NCI-H2107 treated with DMSO at 0.1 percent for 48 hours (cell line): ENCODE measurements at regions not wholly inside any gene's neighbourhood (a gene's known extent, or its start where the extent isn't known, plus 50 kb on each side); places are given as distances from the start of the nearest gene placed in this dataset.

Source experiments
- DNase-seq: peaks from one replicate; lab custom pipeline; 2025; ENCODE audit not compliant: unreplicated experiment; lab: John Stamatoyannopoulos, UW

DNA sequence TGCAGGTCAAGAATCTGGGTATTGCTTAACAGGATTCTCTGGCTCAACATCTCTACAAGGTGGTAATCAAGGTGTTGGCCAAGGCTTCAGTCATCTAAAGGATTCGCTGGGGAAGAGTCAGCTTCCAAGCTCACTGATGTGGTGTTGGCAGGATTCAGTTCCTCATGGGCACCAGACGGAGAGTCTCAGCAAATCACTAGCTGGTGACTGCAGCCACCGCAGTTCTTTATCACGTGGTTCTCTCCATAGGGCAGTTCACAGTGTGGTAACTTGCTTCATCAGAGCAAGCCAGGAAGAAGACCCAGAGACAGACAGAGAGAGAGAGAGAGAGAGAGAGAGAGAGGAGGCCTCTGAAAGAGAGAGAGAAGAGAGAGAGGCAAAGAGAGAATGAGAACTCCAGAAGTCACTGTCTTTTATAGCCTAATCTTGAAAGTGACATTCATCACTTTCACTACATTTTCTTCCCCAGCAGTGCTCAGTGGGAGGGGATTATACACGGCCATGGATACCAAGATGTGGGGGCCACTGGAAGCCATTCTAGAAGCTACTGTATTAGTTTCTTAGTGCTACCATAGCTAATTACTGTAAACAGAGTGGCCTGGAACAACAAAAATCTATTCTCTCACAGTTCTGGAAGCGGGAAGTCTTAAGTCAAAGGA is 109.2 kb upstream of the SMIM23 start:
- no peak for DNase-seq

DNA sequence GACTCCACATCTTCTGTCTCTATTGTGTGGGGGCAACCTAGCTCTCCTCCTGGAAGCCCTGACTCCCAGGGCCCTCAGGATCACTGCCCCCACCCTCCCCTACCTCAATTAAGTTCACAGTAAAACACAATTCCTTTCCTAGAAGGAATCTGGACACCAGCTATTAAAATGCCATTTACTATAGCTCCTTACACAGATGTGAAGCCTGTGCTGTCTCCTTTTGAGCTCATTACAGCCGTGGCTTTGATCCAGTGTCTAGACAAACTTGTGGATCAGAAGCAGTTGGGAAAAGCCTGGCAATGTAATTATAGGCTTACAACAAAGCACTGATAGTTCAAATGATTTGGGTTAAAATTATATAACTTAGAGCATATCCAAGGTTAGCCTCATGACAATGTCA is 107.0 kb upstream of the SMIM23 start:
- DNase-seq = no peak

DNA sequence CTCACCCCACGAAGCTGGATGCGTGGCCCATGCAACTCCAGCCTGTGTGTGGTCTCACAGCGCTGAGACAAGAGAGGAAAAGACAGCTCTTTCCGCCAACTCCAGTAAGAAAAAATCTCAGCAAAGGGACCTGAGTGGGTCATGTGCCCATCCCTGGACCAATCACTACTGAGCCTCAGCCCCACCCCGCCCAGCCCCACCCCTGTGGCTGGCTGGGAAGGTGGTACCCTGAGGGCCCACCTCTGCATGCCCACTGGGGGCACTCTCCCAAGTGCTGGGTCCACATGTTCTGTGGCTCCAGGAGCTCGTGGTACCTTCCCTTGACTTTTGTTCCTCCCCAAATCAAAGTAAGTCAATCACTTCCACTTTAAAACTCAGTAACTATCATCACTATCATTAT is 105.1 kb upstream of the SMIM23 start:
- no peak for DNase-seq

DNA sequence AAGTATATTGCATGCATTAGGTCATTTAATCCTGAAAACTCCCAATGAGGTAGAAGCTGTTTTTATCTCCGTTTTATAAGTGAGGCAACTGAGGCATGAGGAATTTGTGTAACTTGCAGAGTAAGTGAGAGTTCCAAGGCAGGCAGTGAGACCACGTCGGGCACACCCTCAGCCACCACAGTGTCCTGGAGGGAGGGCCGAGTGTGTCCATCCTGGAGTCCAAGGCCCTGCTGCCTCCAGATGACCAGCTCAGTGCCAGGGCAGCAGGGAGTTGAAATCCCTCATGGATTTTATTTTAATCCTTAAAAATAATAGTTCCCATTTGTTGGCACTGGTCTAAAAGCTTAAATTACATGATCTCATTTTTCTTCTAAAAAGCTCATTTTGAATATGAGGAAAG is 104.6 kb upstream of the SMIM23 start:
- no peak for DNase-seq

DNA sequence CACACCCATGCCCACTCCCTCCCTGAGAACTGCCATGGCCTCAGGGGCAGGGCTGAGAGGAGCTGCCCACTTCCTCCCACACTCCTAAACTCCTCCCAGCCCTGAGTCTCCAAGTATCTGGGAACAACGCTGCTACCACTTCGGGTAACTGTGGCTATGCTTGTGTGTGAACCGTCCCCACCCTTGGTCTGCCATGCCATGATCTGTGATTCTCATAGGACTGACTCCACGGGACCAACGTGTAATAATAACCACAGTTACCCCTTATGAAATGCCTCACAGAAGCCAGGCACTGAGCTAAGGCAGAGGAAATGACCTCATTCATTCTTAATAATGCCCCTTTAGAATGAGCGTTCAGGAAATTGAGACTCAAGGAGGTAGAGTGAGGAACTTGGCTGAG is 103.9 kb upstream of the SMIM23 start:
- no peak for DNase-seq

DNA sequence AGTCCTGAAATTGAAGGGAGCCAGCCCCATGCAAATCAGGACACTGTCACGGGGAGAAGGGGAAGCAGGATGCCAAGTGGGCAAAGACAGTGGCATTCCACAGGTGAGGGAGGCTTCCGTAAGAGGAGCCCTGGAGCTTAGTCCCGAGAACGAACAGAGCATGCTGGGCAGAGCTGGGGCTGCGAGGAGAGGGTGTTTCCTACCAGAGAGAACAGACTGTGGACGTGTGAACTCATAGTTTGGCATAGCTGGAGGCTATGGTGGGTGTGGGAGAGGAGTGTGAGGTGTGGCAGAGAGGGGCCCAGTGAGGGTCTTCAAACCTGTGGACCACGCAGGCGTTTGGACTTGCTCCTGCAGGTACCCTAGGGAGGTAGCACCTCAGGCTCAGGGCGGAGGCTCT is 102.8 kb upstream of the SMIM23 start:
- no peak for DNase-seq

DNA sequence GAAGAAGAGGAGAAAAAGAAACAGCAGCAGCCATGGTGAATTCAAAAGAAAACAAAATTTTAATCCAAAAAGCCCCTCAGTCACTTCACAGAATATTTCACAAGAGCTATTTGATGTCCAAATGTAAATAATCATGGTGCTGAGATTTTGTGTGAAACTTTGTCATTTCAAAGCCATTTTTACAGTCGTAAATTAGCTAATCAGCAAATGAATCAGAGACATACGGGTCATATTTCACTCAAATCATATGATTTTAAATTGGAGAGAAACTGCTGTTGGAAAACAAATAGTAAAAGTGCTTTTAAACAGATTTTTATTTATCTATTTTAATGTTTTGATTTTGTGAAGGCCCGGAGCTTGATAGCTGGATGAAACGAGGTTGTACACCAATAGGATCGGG is 101.4 kb upstream of the SMIM23 start:
- no peak for DNase-seq

DNA sequence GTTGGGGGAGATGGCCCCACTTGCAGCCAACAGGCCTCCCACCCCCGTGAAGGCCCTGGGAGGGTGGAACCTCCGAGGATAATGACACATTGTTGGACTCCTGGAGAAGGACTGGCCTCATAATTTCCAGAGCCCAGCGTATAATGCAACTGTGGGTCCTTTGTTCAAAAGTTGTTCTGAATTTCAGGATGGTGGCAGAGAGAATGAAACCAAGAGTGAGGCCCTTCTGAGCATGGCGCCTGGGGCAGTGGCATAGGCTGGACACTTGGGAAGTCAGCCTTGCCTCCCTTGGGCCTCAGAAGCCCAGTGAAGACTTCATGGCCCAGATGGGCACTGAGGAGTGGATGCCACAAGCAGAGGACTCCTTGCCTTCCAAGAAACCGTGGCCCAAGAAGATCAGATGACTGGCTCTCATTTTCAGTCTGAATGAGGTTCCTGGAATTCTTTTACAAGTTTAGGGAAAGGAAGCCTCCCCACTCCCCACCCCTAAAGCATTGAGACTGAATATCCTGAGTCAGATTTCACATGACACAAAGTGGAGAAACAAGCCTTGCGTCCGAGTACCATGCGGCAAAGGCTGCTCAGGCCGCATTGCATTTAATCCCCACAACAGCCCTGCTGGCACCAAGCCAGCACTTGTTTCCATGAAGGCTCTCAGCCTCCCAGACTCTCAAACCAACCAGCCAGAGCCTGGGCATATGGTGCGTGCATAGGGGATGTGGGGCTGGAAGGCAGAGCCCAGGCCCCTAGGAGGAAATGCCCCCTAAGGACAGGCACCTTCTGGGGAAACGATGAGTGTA is 96.7 kb upstream of the SMIM23 start:
- DNase-seq = no peak

DNA sequence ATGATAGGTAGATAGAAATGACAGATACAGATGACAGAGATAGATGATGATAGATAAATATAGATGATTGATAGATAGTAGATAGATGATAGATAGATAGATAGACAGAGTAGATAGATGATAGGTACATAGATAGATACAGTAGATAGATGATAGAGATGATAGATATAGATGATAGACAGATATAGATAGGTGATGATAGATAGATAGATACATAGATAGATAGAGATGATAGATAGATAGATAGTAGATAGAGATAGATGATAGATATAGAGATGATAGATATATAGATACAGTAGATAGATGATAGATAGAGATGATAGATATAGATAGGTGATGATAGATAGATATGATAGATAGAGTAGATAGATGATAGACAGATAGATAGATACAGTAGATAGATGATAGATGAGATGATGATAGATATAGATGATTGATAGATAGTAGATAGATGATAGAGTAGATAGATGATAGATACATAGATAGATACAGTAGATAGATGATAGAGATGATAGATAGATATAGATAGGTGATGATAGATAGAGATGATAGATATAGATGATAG is 95.7 kb upstream of the SMIM23 start:
- no peak for DNase-seq

DNA sequence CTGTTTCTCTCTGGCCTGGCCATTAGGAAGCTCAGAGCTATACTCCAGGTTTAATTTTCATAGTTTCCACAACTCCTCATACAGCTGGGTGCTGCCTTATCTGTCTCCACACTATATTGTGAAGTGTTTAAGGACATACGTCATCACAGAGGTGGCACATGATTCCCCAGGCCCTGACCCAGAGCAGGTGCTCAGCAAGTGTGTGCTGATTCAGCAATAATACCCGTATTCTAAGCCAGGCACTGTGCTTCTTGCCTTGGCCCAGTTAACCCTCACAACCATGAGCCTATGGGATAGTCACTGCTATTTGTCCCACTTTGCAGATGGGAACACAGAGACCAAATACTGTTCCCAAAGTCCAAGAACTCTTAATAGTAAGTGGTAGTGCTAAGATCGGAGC is 93.5 kb upstream of the SMIM23 start:
- no peak for DNase-seq

DNA sequence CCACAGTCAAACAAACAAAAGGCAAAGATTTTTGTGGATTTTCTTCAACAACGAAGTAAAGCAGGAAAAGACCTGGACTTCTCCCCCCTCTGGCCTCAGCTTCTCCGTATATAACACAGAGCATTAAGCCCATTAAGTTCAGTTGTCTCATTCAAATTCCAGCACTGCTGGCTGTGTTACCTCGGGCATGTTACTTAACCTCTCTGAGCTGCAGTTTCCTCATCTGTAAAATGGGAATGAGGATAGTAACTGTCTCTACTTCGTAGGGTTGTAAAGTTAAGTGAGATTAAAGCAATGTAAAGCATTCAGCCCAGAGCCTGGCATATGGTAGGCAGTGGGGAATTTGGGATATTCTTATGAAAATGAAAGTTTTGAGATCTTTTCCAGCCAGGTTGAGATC is 92.7 kb upstream of the SMIM23 start:
- no peak for DNase-seq

DNA sequence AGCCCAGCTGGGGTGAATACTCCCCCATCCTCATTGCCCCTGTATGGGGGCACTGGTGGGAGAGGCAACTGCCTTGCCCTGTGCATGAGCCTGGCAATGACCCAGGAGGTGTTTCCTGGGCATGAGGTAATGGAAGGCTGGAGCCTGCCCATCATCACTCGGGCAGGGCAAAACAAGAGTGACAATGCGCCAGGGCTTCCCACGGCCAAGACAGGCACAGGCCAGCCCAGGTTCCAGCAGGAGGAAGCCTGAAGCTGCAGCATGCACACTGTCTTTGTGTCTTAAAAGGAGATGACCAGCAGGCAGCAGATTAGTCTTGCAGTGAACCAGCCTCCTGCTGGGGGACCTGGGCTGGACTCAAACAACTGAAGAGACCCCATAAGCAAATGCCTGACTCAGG is 92.2 kb upstream of the SMIM23 start:
- DNase-seq = no peak

DNA sequence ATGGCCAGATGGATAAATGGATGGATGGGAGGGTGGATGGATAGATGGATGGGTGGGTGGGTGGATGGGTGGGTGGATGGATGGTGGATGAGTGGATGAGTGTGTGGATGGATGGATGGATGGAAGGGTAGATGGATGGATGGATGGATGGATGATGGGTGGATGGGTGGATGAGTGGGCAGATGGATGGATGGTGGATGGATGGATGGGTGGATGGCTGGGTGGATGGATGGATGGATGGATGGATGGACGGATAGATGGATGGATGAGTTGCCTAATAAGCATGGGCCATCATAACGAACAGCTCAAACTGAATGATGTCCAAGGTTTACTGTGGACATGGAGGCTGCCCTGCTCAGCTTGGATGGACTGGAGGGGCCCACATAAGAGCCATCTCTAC is 89.8 kb upstream of the SMIM23 start:
- no peak for DNase-seq

DNA sequence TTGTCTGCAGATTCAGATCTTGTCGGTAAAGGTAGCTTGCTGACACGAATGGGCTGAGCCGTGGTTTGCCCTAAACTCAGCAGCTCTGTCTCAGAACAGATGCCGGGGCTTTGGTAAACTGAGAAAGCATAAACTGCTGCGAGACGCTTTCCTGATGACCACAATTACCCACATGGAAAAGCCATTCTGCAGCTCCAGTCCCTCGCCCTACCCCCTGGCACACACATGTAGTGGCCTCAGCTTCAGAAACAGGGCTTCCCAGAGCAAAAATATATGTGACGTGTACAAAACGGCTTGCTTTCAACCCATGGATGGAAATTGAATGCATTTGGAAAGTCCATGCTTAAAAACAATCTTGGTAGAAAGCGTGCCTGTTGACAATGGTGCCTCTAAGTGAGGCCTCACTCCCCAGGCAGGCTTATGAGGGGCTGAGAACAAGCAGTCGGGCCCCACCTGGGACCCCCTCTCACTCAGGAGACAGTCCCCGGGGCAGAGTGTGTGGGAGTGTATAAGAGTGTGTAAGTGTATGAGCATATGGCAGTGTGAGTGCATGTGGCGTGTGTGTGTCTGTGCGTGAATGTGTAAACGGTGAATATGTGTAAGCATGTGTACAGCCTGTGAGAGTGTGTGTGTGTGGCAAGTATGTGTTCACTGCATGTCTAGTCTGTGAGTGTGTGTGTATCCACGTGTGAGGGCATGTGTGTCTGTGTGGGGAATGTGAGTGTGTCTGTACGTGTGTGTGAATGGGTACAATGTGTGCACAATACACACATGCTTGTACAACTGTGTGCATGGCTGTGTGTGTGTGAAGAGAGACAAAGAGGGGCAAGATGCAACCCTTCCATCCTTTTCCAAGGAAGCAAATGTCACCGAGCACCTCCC is 88.2 kb upstream of the SMIM23 start:
- DNase-seq = no peak

DNA sequence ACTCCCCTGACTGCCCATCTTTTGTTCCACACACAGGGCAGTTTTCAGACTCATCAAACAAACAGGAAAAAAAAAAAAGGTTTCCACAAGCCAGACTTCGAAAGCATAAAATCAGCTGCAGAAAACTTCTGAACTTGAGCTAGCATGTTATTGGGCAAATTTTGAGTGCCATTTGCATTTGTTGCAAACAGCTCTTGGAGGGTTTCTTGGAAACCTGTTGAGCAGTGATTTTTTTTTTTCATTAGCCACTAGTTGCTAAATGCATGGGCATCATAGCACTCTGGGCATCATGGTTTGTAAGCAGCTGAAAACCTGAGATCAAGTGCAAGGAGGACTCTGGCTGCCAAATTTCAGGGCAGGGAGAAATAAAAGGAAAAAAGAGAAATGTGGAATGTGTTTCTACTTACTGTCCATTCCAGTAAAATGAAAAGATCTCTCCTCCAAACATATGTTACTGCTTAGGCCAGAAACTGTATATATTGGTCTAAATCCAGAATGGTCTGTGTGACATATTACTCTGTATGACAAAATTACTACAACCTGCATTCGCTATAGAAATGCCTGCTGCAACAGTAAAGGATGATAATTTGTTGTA is 85.2 kb upstream of the SMIM23 start:
- DNase-seq = no peak

DNA sequence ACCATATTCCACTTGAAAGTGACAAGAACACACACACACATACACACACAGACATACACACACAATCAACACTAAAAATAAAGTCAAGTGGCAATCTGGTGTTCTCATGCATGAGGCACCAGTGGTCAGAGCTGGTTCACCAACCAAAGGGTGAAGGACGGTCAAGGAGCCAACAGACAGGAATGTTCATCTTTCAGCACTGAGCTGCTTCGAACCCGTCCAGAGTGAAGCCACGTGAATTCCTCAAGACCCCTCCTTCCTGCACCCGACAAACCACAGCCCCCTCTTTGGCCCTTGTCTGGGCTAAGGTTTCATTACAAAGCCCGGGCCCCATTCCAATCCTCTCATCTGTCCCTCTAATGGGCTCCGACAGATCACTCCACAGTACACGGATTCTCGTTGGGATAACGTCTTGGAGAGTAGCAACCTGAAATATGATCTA is 84.5 kb upstream of the SMIM23 start:
- DNase-seq = peak; percentile 21

DNA sequence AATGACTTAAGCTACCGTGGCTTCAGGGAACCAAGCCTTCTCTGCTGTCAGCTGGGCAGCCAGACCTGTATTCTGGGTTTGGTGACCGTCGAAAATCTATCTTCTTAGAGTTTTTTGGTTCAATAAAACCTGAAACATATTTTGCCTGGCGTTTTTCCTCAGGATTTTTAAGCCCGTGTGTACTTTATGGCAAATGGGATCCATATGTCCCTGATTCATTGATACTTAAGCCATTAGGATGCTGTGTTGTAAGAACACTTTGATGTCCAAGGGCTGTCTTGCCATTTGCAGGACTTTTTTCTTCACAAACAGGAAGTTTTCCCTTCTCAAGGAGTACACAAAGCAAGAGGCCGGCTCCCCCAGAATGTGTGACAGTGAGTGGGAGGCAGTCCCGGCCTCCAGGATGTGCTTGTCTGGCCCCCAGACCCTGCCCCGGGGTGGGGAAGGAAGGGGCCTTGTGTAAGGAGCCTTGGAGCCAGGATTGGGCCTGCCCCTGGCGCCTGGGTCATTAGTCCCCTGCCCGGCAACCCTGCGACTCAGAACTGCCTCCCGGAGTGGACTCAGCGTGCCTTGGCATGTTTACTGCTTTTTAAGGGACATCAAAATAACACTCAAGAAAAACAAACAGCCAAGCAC is 83.4 kb upstream of the SMIM23 start:
- DNase-seq = no peak

DNA sequence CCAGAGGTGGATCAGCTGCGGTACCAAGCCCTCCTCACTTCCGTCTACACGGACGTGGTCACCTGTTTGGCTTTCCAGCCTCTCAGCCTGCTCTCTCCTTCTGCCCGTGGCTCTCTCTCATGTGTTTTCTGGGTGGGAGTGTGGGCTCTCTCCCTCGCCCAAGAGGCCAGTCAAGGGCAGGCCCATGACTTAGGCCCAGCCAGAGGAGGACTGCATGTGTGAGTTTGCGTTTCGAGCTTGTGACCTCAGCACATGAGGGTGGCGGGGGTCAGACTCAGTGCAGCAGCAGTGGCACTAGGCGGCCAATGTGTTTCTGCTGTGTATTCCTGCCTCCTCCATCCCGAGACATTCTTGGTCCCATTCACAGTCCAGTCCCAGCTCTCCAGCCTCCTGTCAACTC is 82.5 kb upstream of the SMIM23 start:
- no peak for DNase-seq

DNA sequence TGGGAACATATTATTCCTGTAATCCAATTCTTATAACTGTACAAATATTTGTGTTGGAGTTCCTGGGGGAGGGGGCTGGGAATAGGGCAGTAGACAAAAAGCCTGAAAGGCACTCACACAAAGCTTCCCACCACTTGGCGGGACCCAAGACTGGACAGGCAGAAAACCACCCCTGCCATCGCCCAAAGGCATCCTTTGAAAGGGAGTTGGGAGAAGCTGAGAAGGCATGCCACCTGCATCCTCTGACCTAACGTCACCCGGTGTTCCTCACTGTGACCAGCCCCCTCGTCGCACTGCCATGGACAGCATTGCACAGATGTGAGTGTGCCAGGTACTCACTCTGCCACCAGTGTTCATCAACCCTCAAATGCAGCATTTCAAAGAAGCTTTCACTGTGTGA is 80.6 kb upstream of the SMIM23 start:
- DNase-seq = no peak

DNA sequence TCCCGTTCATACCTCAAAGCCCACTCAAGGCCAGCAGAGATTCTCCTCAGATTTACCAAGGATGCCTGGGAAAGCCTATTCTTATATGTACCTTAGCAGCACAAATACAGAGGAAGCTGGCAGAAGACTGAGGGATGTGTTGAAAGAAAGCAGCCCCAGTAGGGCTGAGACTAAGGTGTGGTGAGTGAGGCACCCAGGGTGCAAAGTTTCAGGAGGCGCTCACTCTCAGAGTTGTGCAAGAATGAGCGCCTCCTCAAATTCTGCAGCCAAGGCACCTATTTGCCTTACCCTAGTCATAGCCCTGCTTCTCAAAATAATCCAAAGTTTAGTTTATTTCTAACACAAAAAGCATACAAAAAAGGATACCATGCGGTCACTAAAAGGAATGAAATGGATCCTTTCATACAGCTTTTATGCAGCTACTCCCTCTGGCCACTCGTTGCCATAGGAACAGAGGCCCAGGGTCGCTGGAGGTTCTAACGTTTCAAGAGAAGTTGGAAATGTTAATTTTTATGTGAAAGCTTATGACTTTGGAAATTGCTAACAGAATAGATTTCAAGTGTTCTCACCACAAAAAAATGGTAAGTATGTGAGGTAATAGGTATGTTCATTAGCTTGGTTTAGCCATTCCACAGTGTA is 79.7 kb upstream of the SMIM23 start:
- no peak for DNase-seq
